IgD-negative memory B cell (primary cell): ENCODE measurements at regions not wholly inside any gene's neighbourhood (a gene's known extent, or its start where the extent isn't known, plus 50 kb on each side); places are given as distances from the start of the nearest gene placed in this dataset.
"Not testable (repeated sequence)": the region's sequence is repeated elsewhere in the genome, so short reads cannot be mapped to it uniquely, and the experiment has no call there.

ENCODE experiments used
- H3K27ac Mint-ChIP-seq, 3 donors: one replicate each; pipeline ENCODE4 v1.8.0; 2020 to 2022; ENCODE audit warnings: mild to moderate bottlenecking in 3 of 3, mixed read lengths in 3 of 3, moderate library complexity in 1 of 3
- H3K27me3 Mint-ChIP-seq: one replicate; pipeline ENCODE4 v1.8.0; 2021; ENCODE audit warnings: mixed read lengths
- H3K36me3 Mint-ChIP-seq: one replicate; pipeline ENCODE4 v1.8.0; 2020; ENCODE audit warnings: mild to moderate bottlenecking, mixed read lengths
- H3K4me1 Mint-ChIP-seq, 3 donors: one replicate each; pipeline ENCODE4 v1.8.0; 2020 to 2022; ENCODE audit warnings: mixed read lengths in 3 of 3, mild to moderate bottlenecking in 1 of 3
- H3K4me3 Mint-ChIP-seq, 4 donors: one replicate each; pipeline ENCODE4 v1.8.0; 2020 to 2022; ENCODE audit warnings: mild to moderate bottlenecking in 4 of 4, mixed read lengths in 4 of 4, moderate library complexity in 3 of 4
- H3K9me3 Mint-ChIP-seq, 3 donors: one replicate each; pipeline ENCODE4 v1.8.0; 2020 to 2021; ENCODE audit warnings: mixed read lengths in 3 of 3, mild to moderate bottlenecking in 1 of 3

DNA sequence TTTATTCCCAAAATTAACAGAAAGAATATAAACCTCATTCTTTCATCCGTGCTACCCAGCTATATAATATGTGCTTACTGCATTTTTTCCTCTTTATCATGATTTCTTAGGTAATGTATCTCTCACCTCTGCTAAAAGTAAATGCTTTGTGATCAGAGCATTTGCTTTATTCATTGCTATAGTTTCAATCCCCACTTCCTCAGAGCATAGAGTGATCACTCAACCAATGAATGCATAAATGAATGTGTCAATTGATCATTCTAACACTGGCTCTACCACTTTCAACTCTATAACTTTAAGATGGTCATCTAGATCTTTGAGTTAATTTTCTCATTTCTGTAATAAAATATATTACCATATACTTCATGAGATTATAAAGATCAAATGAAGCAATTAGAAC, 719.2 kb downstream of the CETN3 start:
- no peaks in the 10 kb centered on the region for H3K36me3 Mint-ChIP-seq
- no peak overlapping the region for H3K27ac Mint-ChIP-seq
- peaks cover 0 to 1% (median 0%) of the 10 kb centered on the region in 3 donors for H3K9me3 Mint-ChIP-seq
- H3K4me3 Mint-ChIP-seq = no peak overlapping the region
- no peaks in the 10 kb centered on the region for H3K27me3 Mint-ChIP-seq
- H3K4me1 Mint-ChIP-seq = peaks cover 0 to 4% (median 3%) of the 10 kb centered on the region in 3 donors

- Mint-ChIP-seq H3K9me3 (peaks cover 0 to 5% (median 2%) of the 10 kb centered on the region in 3 donors), H3K27me3 (no peaks in the 10 kb centered on the region), H3K4me3 (no peak overlapping the region), H3K4me1 (peaks cover 0 to 4% (median 3%) of the 10 kb centered on the region in 3 donors), H3K27ac (no peak overlapping the region), H3K36me3 (no peaks in the 10 kb centered on the region)
Observed at GRCh38 chr5:89686081-89686765, 723.3 kb downstream of the CETN3 start.

DNA sequence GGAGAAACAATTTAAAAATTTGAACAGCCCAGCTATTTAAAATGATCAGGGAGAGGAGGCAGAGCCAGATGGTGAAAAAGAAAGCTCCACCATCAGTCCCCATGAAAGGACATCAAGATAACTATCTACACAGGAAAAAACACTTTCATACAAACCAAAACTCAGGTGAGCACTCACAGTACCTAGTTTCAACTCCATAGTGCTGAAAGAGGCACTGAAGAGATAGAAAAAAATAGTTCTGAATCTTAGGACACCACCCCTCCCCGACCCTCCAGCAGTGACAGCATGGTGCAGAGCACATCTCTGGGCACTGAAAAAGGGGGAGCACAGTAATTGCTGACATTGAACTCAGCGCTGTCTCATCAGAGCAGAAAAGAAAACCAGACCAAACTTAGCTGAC, 732.9 kb downstream of the CETN3 start:
- peaks cover 4% of the 10 kb centered on the region for H3K27me3 Mint-ChIP-seq
- H3K9me3 Mint-ChIP-seq = peaks cover 0 to 4% (median 2%) of the 10 kb centered on the region in 3 donors
- no peak overlapping the region for H3K4me3 Mint-ChIP-seq
- H3K27ac Mint-ChIP-seq = no peak overlapping the region
- no peaks in the 10 kb centered on the region for H3K4me1 Mint-ChIP-seq
- peaks cover 2% of the 10 kb centered on the region for H3K36me3 Mint-ChIP-seq

GRCh38 chr5:89673019-89673418, 736.5 kb downstream of the CETN3 start:
- Mint-ChIP-seq H3K9me3 (peaks cover 0 to 6% (median 0%) of the 10 kb centered on the region in 3 donors), H3K27me3 (peaks cover 4% of the 10 kb centered on the region), H3K36me3 (no peaks in the 10 kb centered on the region), H3K27ac (no peak overlapping the region), H3K4me3 (no peak overlapping the region), H3K4me1 (peaks cover 0 to 1% (median 0%) of the 10 kb centered on the region in 3 donors)

- Mint-ChIP-seq H3K27me3 (no peaks in the 10 kb centered on the region), H3K36me3 (no peaks in the 10 kb centered on the region), H3K4me1 (peaks cover 0 to 1% (median 0%) of the 10 kb centered on the region in 3 donors), H3K27ac (no peak overlapping the region), H3K9me3 (peaks cover 0 to 9% (median 2%) of the 10 kb centered on the region in 3 donors), H3K4me3 (no peak overlapping the region)
Observed at GRCh38 chr5:89668821-89669220, 740.7 kb downstream of the CETN3 start.

- H3K4me1 Mint-ChIP-seq = peaks cover 0 to 1% (median 0%) of the 10 kb centered on the region in 3 donors
- no peak overlapping the region for H3K4me3 Mint-ChIP-seq
- peaks cover 2 to 9% (median 7%) of the 10 kb centered on the region in 3 donors for H3K9me3 Mint-ChIP-seq
- H3K36me3 Mint-ChIP-seq = no peaks in the 10 kb centered on the region
- H3K27me3 Mint-ChIP-seq = no peaks in the 10 kb centered on the region
- no peak overlapping the region for H3K27ac Mint-ChIP-seq
Observed at GRCh38 chr5:89662499-89662898, 747.1 kb downstream of the CETN3 start.

GRCh38 chr5:89638871-89639270, 755.9 kb upstream of the MEF2C start:
- H3K36me3 Mint-ChIP-seq = no peaks in the 10 kb centered on the region
- no peak overlapping the region for H3K4me3 Mint-ChIP-seq
- no peaks in the 10 kb centered on the region for H3K27me3 Mint-ChIP-seq
- H3K9me3 Mint-ChIP-seq = peaks cover 1 to 7% (median 6%) of the 10 kb centered on the region in 3 donors
- H3K27ac Mint-ChIP-seq = no peak overlapping the region
- no peaks in the 10 kb centered on the region for H3K4me1 Mint-ChIP-seq

- not testable (repeated sequence) for H3K9me3 Mint-ChIP-seq, H3K27me3 Mint-ChIP-seq, H3K4me3 Mint-ChIP-seq, H3K27ac Mint-ChIP-seq, H3K4me1 Mint-ChIP-seq, H3K36me3 Mint-ChIP-seq
Observed at GRCh38 chr5:89634176-89634575, 751.2 kb upstream of the MEF2C start.

DNA sequence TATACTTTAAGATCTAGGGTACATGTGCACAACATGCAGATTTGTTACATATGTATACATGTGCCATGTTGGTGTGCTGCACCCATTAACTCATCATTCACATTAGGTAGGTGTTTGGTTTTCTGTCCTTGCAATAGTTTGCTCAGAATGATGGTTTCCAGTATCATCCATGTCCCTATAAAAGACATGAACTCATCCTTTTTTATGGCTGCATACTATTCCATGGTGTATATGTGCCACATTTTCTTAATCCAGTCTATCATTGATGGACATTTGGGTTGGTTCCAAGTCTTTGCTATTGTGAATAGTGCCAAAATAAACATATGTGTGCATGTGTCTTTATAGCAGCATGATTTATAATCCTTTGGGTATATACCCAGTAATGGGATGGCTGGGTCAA, 747.1 kb upstream of the MEF2C start:
- H3K4me1 Mint-ChIP-seq, H3K4me3 Mint-ChIP-seq, H3K27me3 Mint-ChIP-seq, H3K36me3 Mint-ChIP-seq, H3K9me3 Mint-ChIP-seq, H3K27ac Mint-ChIP-seq: not testable (repeated sequence)

DNA sequence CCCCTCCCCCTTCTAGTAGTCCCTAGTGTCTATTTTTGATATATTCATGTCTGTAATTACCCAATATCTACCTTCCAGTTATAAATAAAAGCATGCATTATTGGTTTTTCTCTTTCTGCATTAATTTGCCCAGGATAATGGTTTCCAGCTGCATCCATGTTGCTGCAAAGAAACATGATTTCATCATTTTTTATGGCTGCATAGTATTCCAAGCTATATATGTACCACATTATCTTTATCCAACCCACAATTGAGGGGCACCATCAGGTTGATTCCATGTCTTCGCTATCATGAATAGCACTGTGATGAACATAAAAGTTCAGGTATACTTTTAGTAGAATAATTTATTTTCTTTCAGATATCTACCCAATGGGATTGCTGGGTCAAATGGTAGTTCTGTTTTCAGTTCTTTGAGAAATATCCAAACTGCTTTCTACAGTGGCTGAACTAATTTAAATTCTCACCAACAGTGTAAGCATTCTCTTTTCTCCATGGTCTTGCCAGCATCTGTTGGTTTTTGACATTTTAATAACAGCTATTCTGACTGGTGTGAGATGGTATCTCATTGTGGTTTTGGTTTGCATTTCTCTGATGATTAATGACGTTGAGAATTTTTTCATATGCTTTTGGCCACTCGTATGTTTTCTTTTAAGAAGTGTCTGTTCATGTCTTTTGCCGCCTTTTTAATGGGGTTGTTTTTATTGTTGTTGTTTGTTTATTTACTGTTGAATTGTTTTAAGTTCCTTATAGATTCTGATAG, 746.1 kb upstream of the MEF2C start:
- H3K36me3 Mint-ChIP-seq = no peaks in the 10 kb centered on the region
- no peaks in the 10 kb centered on the region for H3K4me1 Mint-ChIP-seq
- no peak overlapping the region for H3K27ac Mint-ChIP-seq
- H3K4me3 Mint-ChIP-seq = no peak overlapping the region
- no peaks in the 10 kb centered on the region for H3K27me3 Mint-ChIP-seq
- H3K9me3 Mint-ChIP-seq = peaks cover 0 to 5% (median 1%) of the 10 kb centered on the region in 3 donors

DNA sequence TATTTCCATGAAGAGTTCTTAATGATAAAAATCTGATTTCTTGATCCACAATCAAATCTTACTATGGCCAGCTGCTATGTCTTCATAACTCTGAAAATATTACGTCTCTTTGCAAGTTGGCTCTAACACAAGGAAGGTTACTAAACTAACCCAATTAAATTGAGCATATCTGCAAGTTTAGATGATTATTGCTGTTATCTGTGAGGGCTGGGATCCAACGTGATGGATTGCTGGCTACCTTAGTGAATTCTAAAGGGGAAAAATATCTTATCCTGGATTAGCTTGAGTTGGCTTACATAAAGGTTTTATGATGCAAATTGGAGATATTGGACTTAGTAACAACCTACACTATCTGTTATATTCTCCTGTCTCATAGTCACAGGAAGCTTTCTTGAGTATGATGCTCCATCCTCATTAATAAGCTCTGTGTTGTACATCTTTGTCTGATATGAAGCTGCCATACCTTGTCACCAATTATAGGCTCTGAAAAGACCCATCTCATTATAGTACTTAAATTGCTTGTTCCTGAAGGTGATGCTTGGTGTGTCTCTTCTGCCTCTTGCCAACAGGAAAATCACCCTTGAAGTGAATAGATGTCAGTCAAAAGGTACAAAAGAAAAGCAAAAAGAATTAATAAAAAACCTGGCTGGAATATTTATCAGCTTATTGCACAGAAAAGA, 733.0 kb upstream of the MEF2C start:
- H3K27me3 Mint-ChIP-seq = no peaks in the 10 kb centered on the region
- no peak overlapping the region for H3K4me3 Mint-ChIP-seq
- H3K9me3 Mint-ChIP-seq = peaks cover 0 to 3% (median 0%) of the 10 kb centered on the region in 3 donors
- H3K27ac Mint-ChIP-seq = no peak overlapping the region
- H3K4me1 Mint-ChIP-seq = peaks cover 3 to 4% (median 3%) of the 10 kb centered on the region in 3 donors
- H3K36me3 Mint-ChIP-seq = no peaks in the 10 kb centered on the region

- Mint-ChIP-seq H3K4me1 (peaks cover 3 to 4% (median 3%) of the 10 kb centered on the region in 3 donors), H3K27ac (no peak overlapping the region), H3K4me3 (no peak overlapping the region), H3K9me3 (no peaks in the 10 kb centered on the region), H3K36me3 (no peaks in the 10 kb centered on the region), H3K27me3 (no peaks in the 10 kb centered on the region)
Observed at GRCh38 chr5:89613222-89613956, 730.4 kb upstream of the MEF2C start.

DNA sequence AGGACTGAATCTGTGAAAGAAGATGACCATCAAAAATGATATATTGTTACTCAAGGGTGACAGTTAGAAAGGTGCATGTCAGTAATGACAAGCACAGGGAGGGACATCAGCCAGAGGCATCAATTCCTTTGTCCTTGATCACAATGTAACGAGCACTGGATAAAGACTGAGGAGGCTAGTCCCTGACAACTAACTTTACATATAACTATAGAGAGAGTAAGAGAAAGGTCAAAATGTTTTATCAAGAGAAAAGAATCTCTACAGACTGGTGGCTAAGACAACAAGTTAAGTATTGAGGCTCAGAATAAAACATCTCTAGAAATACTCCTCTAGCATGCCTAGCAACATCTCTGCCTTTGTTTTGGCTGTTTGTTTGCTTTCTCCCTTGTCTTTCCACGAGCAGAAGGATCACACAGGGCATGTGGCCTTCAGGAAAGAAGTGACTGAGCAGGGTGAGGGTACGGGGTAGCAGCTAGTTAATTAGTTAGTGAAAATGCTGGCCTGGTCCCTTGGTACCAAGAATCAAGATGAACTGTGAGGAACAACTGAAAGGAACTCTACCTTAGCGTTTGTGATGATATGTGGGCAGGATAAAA, 724.1 kb upstream of the MEF2C start:
- Mint-ChIP-seq H3K4me3 (no peak overlapping the region), H3K27ac (no peak overlapping the region), H3K4me1 (peaks cover 0 to 3% (median 0%) of the 10 kb centered on the region in 3 donors), H3K27me3 (no peaks in the 10 kb centered on the region), H3K9me3 (no peaks in the 10 kb centered on the region), H3K36me3 (no peaks in the 10 kb centered on the region)

DNA sequence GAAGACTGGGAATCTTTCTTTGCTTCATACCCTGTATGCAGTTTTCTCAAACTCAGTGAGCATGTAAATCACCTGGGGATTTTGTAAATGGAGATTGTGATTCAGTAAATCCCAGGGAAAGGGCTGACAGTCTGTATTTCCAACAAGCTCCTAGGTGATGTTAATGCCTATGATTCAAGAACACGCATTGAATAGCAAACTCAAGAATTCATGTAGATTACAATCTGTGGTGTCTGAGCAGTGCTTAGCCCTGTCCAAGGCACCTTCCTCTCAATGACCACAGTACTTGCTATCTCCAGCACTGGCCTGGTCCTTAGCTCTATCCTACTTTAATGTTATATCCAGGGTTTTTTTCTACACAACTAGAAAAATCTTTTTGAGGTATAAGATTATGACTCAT, 721.4 kb upstream of the MEF2C start:
- Mint-ChIP-seq H3K9me3 (no peaks in the 10 kb centered on the region), H3K4me3 (no peak overlapping the region), H3K4me1 (peaks cover 0 to 3% (median under 1%) of the 10 kb centered on the region in 3 donors), H3K36me3 (no peaks in the 10 kb centered on the region), H3K27me3 (no peaks in the 10 kb centered on the region), H3K27ac (no peak overlapping the region)
